ENCODE measurements at regions not wholly inside any gene's neighbourhood (a gene's known extent, or its start where the extent isn't known, plus 50 kb on each side); places are given as distances from the start of the nearest gene placed in this dataset.

DNA sequence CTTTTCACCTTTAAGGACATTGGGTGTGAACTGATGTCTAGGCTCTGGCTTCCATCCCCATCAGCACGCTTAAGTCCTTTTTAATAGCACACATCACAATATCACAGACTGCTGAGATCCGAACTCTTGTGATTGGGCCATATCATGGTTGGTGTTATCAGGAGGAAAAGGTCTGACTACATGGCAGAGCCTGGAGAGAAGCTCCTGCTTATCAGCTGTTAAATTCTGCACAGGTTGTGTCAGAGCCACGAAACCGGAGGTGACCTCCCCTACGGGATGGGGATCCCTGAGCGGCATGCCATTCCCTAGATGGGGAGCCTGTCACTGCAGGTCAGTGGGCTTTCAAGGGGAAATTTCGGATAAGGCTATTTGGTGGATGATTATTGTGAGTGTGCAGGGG, 182.4 kb downstream of the INHBA start:
- H3K9me3 ChIP-seq = peaks cover 6% of the 10 kb centered on the region
- intact Hi-C loops (cut with DNase I) = no loop called here
- H3K4me1 ChIP-seq = no peaks in the 10 kb centered on the region
- H3K27ac ChIP-seq = no peak overlapping the region
- TF ChIP-seq, protein P1, sequence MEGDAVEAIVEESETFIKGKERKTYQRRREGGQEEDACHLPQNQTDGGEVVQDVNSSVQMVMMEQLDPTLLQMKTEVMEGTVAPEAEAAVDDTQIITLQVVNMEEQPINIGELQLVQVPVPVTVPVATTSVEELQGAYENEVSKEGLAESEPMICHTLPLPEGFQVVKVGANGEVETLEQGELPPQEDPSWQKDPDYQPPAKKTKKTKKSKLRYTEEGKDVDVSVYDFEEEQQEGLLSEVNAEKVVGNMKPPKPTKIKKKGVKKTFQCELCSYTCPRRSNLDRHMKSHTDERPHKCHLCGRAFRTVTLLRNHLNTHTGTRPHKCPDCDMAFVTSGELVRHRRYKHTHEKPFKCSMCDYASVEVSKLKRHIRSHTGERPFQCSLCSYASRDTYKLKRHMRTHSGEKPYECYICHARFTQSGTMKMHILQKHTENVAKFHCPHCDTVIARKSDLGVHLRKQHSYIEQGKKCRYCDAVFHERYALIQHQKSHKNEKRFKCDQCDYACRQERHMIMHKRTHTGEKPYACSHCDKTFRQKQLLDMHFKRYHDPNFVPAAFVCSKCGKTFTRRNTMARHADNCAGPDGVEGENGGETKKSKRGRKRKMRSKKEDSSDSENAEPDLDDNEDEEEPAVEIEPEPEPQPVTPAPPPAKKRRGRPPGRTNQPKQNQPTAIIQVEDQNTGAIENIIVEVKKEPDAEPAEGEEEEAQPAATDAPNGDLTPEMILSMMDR (IDR thresholded peaks at IDR 0.05) = no peak
- ATAC-seq (no peak), DNase-seq (no peak)
- no peak overlapping the region for H3K4me3 ChIP-seq
- no peaks in the 10 kb centered on the region for H3K36me3 ChIP-seq
- no peaks in the 10 kb centered on the region for H3K27me3 ChIP-seq

DNA sequence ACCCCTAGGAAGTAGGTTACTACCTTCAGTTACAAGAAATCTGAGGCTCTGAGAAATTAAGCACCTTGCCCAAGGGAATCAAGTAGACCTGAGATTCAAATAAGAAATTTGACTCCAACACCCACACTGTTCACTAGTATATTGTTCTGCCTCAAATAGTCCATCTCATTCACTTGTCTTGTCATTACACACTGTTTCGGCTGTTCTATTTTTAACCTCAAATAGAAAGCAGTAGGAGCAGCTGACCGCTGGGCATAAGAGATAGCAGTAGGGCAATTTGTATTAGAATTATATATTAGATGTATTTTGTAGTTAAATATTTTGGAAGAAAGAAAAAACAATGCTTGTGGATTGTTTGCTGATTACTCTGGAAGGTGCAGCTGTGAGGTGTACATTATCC, 185.1 kb downstream of the INHBA start:
- Histone ChIP-seq H3K4me1 (no peaks in the 10 kb centered on the region), H3K36me3 (no peaks in the 10 kb centered on the region), H3K27ac (no peak overlapping the region), H3K4me3 (no peak overlapping the region), H3K27me3 (no peaks in the 10 kb centered on the region), H3K9me3 (no peaks in the 10 kb centered on the region)
- DNase-seq (no peak), ATAC-seq (no peak)
- intact Hi-C loops (cut with DNase I) = no loop called here
- TF ChIP-seq, protein P1 (IDR thresholded peaks at IDR 0.05) = no peak

DNA sequence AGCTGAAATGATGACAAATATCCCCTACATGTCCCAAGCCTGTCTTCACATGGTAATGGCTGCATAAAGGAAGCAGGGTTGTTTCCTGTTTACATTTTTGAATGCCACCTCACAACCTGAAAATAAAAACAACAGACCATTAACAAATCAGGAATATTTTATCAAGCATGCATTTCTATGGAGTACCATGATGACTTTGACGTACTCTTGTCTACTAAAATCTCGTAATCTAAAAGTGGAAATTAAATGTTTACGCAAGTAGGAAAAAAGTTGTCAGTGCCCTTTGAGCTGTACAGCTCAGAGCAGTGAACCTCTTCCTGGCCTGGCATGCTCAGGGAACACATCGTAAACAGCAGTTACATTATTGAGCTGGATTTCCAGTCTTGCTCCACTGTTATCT, 194.1 kb downstream of the INHBA start:
- H3K27ac ChIP-seq = no peak overlapping the region
- TF ChIP-seq, protein P1 (IDR thresholded peaks at IDR 0.05) = no peak
- no peak overlapping the region for H3K4me3 ChIP-seq
- intact Hi-C loops (cut with DNase I) = no loop called here
- H3K36me3 ChIP-seq = no peaks in the 10 kb centered on the region
- H3K9me3 ChIP-seq = no peaks in the 10 kb centered on the region
- DNase-seq = no peak
- no peaks in the 10 kb centered on the region for H3K4me1 ChIP-seq
- no peak for ATAC-seq
- no peaks in the 10 kb centered on the region for H3K27me3 ChIP-seq

DNA sequence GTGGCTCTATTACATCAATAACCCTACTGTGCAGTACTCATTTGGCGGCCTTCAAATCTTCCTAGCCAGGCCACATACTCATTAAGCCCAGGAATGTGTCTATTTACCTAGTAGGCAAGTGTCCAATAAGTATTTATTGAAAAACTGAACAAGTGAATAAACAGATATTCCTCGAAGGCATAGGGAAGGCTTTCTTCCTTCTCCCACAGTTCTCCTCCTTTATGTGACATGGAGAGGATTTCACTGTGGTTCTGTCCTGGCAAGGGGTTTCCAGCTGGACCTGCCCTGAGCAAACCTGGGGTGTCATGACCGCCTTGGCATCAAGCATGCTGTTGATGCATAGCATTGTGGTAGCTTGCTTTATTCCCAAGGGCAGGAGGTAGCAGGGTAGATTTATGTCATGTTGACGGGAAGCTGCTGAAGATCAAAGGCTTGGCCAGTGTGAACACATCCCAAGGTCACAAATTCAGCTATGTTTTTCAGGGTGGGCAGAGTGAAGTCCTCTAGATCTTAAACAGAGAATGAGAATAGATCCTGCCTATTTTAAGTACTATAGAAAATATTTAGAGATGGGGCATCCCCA, 195.1 kb downstream of the INHBA start:
- intact Hi-C loops (cut with DNase I) = no loop called here
- Histone ChIP-seq H3K4me1 (no peaks in the 10 kb centered on the region), H3K36me3 (no peaks in the 10 kb centered on the region), H3K9me3 (no peaks in the 10 kb centered on the region), H3K27ac (no peak overlapping the region), H3K27me3 (no peaks in the 10 kb centered on the region), H3K4me3 (no peak overlapping the region)
- ATAC-seq (no peak), DNase-seq (no peak)
- TF ChIP-seq, protein P1 (IDR thresholded peaks at IDR 0.05) = no peak

DNA sequence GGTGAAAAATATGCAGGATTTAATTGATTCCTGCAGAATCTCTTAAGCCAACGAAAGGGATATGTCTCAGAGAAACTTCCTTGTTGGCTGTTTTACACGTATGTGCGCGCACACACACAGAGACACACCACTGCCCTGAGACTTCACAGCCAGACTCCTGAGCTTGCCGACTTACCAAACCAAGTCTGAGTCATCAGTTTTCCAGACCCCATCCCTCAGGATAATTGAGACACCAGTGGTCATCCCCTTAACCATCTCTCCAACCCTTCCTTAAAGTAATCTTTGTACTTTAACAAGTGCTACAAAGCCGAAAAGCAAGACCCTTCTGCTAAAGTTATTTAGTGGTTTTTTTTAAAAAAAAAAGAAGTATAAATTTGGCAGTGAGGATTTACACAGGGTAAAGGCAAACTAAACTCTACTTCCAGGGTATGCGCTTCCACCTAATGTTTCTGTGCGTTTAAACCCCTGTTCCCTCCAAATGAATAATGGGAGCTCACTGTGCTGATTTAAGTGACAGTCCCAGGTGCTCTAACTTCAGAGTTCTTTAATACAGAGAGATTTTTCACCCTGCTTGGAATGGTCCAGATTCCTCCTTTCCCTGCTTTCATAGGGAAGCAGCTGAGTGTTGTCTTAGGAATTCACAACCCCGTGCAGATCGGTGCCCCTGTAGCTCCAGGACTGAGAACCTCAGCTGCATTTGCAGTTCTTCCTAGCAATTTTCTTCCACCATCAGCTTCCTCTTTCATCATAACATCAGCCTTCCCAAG, 198.5 kb downstream of the INHBA start:
- Histone ChIP-seq H3K27me3 (no peaks in the 10 kb centered on the region), H3K27ac (no peak overlapping the region), H3K36me3 (no peaks in the 10 kb centered on the region), H3K4me3 (no peak overlapping the region), H3K4me1 (no peaks in the 10 kb centered on the region), H3K9me3 (no peaks in the 10 kb centered on the region)
- DNase-seq = no peak
- no peak for ATAC-seq
- TF ChIP-seq, protein P1 (IDR thresholded peaks at IDR 0.05) = no peak
- intact Hi-C loops (cut with DNase I) = no loop called here
